Endothelial cell of umbilical vein (primary cell): ENCODE measurements at regions not wholly inside any gene's neighbourhood (a gene's known extent, or its start where the extent isn't known, plus 50 kb on each side); places are given as distances from the start of the nearest gene placed in this dataset.
A peak's percentile ranks its signal among the peaks of the same experiment; 100 is the strongest.

Experiments
- BruUV-seq: library from RNA; stranded (reverse); fragments of 400-500 nt; replicated peaks from 2 replicates; lab custom pipeline; 2021; lab: Mats Ljungman, UMichigan
- CTCF ChIA-PET: fragments of 300-600, 350-600 bp; sonication (Branson Sonifier 250); formaldehyde crosslinking; loops from one replicate; lab custom pipeline; 2021; ENCODE audit warnings: antibody characterized with exemption, inconsistent platforms; lab: Charles Lee
- POLR2A ChIA-PET: fragments of 300-600, 350-600 bp; sonication (Branson Sonifier 250); formaldehyde crosslinking; loops from one replicate; lab custom pipeline; 2021; ENCODE audit warnings: antibody characterized with exemption, inconsistent platforms; lab: Charles Lee
- DNase-seq: peaks from one replicate; pipeline ENCODE4 v3.0.0-alpha.2; 2011; ENCODE audit warnings: low read depth, low spot score
- FAIRE-seq: peaks from 2 replicates; lab custom pipeline; 2011; peaks lifted over from hg19 to GRCh38; lab: Jason Lieb, UNC
- H2AFZ ChIP-seq: 2 replicates; pipeline ENCODE4 v1.6.0; 2012; ENCODE audit warnings: low read depth, low read length, control low read depth, inconsistent platforms
- H3K27ac ChIP-seq: 2 replicates; pipeline ENCODE4 v1.5.1; 2011; ENCODE audit warnings: low read depth, mild to moderate bottlenecking, control low read depth, low read length, moderate library complexity; ENCODE audit not compliant: insufficient read depth
- H3K27me3 ChIP-seq, 2 experiments: 2 replicates each; pipeline versions ENCODE4 v1.6.0 to v1.6.1; 2011; ENCODE audit warnings: low read length in 2 of 2, mixed read lengths in 1 of 2; ENCODE audit not compliant: control insufficient read depth in 2 of 2, insufficient read depth in 2 of 2
- H3K36me3 ChIP-seq, 2 experiments: 2 replicates in 1 of 2; 3 replicates in 1 of 2; pipeline ENCODE4 v1.5.1; 2011; ENCODE audit warnings: low read length in 2 of 2, mild to moderate bottlenecking in 1 of 2, moderate library complexity in 1 of 2; ENCODE audit not compliant: control insufficient read depth in 2 of 2, insufficient read depth in 2 of 2; ENCODE audit errors: extremely low read depth in 1 of 2
- H3K4me1 ChIP-seq: 3 replicates; pipeline ENCODE4 v1.5.1; 2011; ENCODE audit warnings: mild to moderate bottlenecking, low read length; ENCODE audit not compliant: control insufficient read depth, insufficient read depth; ENCODE audit errors: extremely low read depth
- H3K4me2 ChIP-seq: 2 replicates; pipeline ENCODE4 v1.6.1; 2011; ENCODE audit warnings: low read length, control low read depth, mixed read lengths; ENCODE audit not compliant: insufficient read depth
- H3K4me3 ChIP-seq, 3 experiments: fragments of 200-600 bp in 1 of 3; sonication (generic), shearing (Covaris generic) in 1 of 3; replicated peaks in 1 of 3; 2 replicates each; pipeline ENCODE4 v1.5.1; 2011 to 2016; ENCODE audit warnings: control low read depth in 3 of 3, low read length in 3 of 3, mild to moderate bottlenecking in 2 of 3, inconsistent platforms in 1 of 3, low read depth in 1 of 3, moderate library complexity in 1 of 3; ENCODE audit not compliant: insufficient read depth in 1 of 3
- H3K79me2 ChIP-seq: 2 replicates; pipeline ENCODE4 v1.6.0; 2012; ENCODE audit warnings: low read length, inconsistent platforms; ENCODE audit not compliant: control insufficient read depth, insufficient read depth
- H3K9ac ChIP-seq: replicated peaks from 2 replicates; pipeline ENCODE3; 2011; ENCODE audit warnings: low read length, control low read depth; ENCODE audit not compliant: insufficient read depth; ENCODE audit errors: extremely low read depth
- H3K9me1 ChIP-seq: replicated peaks from 3 replicates; pipeline ENCODE4 v1.6.0; 2011; ENCODE audit warnings: mild to moderate bottlenecking, low read length; ENCODE audit not compliant: control insufficient read depth, insufficient read depth; ENCODE audit errors: extremely low read depth
- H3K9me3 ChIP-seq: replicated peaks from 2 replicates; pipeline ENCODE4 v1.5.1; 2012; ENCODE audit warnings: low read length, inconsistent platforms; ENCODE audit not compliant: control insufficient read depth, insufficient read depth
- H4K20me1 ChIP-seq: replicated peaks from 2 replicates; pipeline ENCODE3; 2011; ENCODE audit warnings: mild to moderate bottlenecking, low read length; ENCODE audit not compliant: control insufficient read depth, insufficient read depth; ENCODE audit errors: extremely low read depth
- EZH2 ChIP-seq: IDR thresholded peaks from 2 replicates; pipeline ENCODE4 v1.6.1; 2012; ENCODE audit warnings: borderline replicate concordance, low read depth, mild to moderate bottlenecking, moderate library complexity, low read length, inconsistent platforms; ENCODE audit not compliant: severe bottlenecking
- FOS ChIP-seq: IDR thresholded peaks from 2 replicates; pipeline ENCODE4 v1.6.1; 2011; ENCODE audit warnings: mild to moderate bottlenecking, low read length, moderate library complexity, borderline replicate concordance; ENCODE audit not compliant: insufficient read depth
- GATA2 ChIP-seq: IDR thresholded peaks from 2 replicates; pipeline ENCODE4 v1.7.0; 2011; ENCODE audit warnings: low read depth, mild to moderate bottlenecking, moderate library complexity, mixed read lengths, low read length; ENCODE audit not compliant: insufficient read length, insufficient read depth
- JUN ChIP-seq: IDR thresholded peaks from 2 replicates; pipeline ENCODE4 v1.6.1; 2011; ENCODE audit warnings: borderline replicate concordance, low read depth; ENCODE audit not compliant: insufficient read length, insufficient read depth
- MYC ChIP-seq: IDR thresholded peaks from one replicate; pipeline ENCODE4 v1.6.1; 2011; ENCODE audit warnings: mild to moderate bottlenecking, low read depth, low read length
- POLR2A ChIP-seq: IDR thresholded peaks from 2 replicates; pipeline ENCODE4 v1.6.1; 2012; ENCODE audit warnings: low read depth, mild to moderate bottlenecking, control low read depth, low read length
- POLR2AphosphoS5 ChIP-seq: IDR thresholded peaks from 2 replicates; pipeline ENCODE4 v1.6.1; 2012; ENCODE audit warnings: low read depth, mild to moderate bottlenecking, control low read depth, low read length, moderate library complexity; ENCODE audit not compliant: insufficient read depth
- dilution Hi-C: fragments of 300-500 bp; cut with MboI; formaldehyde crosslinking; loops from one replicate; pipeline ENCODE4 v1.15.0; 2019; ENCODE audit warnings: low sequenced_read_pairs; ENCODE audit not compliant: extremely low pct_ligation_motif_present
- intact Hi-C: fragments of 100-400 bp; cut with micrococcal nuclease; formaldehyde crosslinking; loops from one replicate; pipeline ENCODE4 v1.10.0; 2022
- TF ChIP-seq, protein P1 (sequence below): IDR thresholded peaks from 2 replicates; pipeline ENCODE4 v1.6.1; 2011; ENCODE audit not compliant: insufficient read depth, insufficient read length
- TF ChIP-seq, protein P2 (sequence below), 2 donors: IDR thresholded peaks; 1 replicate in 1 of 2; 2 replicates in 1 of 2; pipeline ENCODE4 v1.5.1; 2011; ENCODE audit warnings: low read length in 2 of 2, mild to moderate bottlenecking in 2 of 2, moderate library complexity in 2 of 2, control low read depth in 1 of 2, inconsistent platforms in 1 of 2, low read depth in 1 of 2; ENCODE audit not compliant: insufficient read depth in 1 of 2; ENCODE audit errors: extremely low read depth in 1 of 2

GRCh38 chr21:45341779-45342178 is 54.1 kb upstream of the POFUT2 start:
- no peaks in the 10 kb centered on the region for H3K79me2 ChIP-seq
- no peaks in the 10 kb centered on the region for H3K27me3 ChIP-seq
- dilution Hi-C loops (no loop called here), intact Hi-C loops (no loop called here)
- H3K27ac ChIP-seq, result no peak overlapping the region
- DNase-seq, result peak; percentile 36
- no peak overlapping the region for H3K9ac ChIP-seq
- TF ChIP-seq FOS (no peak), POLR2AphosphoS5 (no peak), POLR2A (no peak), EZH2 (no peak), GATA2 (no peak), MYC (no peak), JUN (no peak)
- TF ChIP-seq, protein P1, sequence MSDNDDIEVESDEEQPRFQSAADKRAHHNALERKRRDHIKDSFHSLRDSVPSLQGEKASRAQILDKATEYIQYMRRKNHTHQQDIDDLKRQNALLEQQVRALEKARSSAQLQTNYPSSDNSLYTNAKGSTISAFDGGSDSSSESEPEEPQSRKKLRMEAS, result no peak
- TF ChIP-seq, protein P2, sequence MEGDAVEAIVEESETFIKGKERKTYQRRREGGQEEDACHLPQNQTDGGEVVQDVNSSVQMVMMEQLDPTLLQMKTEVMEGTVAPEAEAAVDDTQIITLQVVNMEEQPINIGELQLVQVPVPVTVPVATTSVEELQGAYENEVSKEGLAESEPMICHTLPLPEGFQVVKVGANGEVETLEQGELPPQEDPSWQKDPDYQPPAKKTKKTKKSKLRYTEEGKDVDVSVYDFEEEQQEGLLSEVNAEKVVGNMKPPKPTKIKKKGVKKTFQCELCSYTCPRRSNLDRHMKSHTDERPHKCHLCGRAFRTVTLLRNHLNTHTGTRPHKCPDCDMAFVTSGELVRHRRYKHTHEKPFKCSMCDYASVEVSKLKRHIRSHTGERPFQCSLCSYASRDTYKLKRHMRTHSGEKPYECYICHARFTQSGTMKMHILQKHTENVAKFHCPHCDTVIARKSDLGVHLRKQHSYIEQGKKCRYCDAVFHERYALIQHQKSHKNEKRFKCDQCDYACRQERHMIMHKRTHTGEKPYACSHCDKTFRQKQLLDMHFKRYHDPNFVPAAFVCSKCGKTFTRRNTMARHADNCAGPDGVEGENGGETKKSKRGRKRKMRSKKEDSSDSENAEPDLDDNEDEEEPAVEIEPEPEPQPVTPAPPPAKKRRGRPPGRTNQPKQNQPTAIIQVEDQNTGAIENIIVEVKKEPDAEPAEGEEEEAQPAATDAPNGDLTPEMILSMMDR (IDR thresholded peaks at IDR 0.05; ENCODE audit: extremely low read depth in 1 of 2, insufficient read depth in 1 of 2, low read depth in 1 of 2, low read length in 2 of 2), result no peak
- no peaks in the 10 kb centered on the region for H3K9me1 ChIP-seq
- H3K4me3 ChIP-seq, result no peak overlapping the region
- H3K9me3 ChIP-seq, result no peaks in the 10 kb centered on the region
- H4K20me1 ChIP-seq, result no peaks in the 10 kb centered on the region
- no TSS peak for BruUV-seq
- H3K4me2 ChIP-seq, result no peak overlapping the region
- peaks cover 11% of the 10 kb centered on the region for H3K4me1 ChIP-seq
- H3K36me3 ChIP-seq, result no peaks in the 10 kb centered on the region
- no peak overlapping the region for H2AFZ ChIP-seq
- no peak for FAIRE-seq
- ChIA-PET POLR2A (no interaction called here), CTCF (no interaction called here)
